Activated B cell treated with CpG ODN at 0.5 μM for 24 hours (primary cell): ENCODE measurements at regions not wholly inside any gene's neighbourhood (a gene's known extent, or its start where the extent isn't known, plus 50 kb on each side); places are given as distances from the start of the nearest gene placed in this dataset.

Experiments
- ATAC-seq: fragments of 200-7000 bp; cut with Tn5 transposase; one replicate; pipeline ENCODE4 v1.10.0; 2021; ENCODE audit warnings: low read depth, mild to moderate bottlenecking, moderate library complexity
- CTCF ChIA-PET: fragments of 350-600 bp; sonication (Branson Sonifier 250); formaldehyde crosslinking; loops from one replicate; lab custom pipeline; 2021; ENCODE audit warnings: antibody characterized with exemption; lab: Charles Lee
- POLR2A ChIA-PET: fragments of 350-600 bp; sonication (Branson Sonifier 250); formaldehyde crosslinking; loops from one replicate; lab custom pipeline; 2021; ENCODE audit warnings: antibody characterized with exemption; lab: Charles Lee
- DNase-seq: peaks from one replicate; pipeline ENCODE4 v3.0.0; 2022
- H3K27ac Mint-ChIP-seq: one replicate; pipeline ENCODE4 v1.8.0; 2020; ENCODE audit warnings: mixed read lengths
- H3K27me3 Mint-ChIP-seq: one replicate; pipeline ENCODE4 v1.8.0; 2021; ENCODE audit warnings: mixed read lengths
- H3K36me3 Mint-ChIP-seq: one replicate; pipeline ENCODE4 v1.8.0; 2021; ENCODE audit warnings: low read depth, mixed read lengths
- H3K4me1 Mint-ChIP-seq: one replicate; pipeline ENCODE4 v1.8.0; 2021; ENCODE audit warnings: mixed read lengths
- H3K4me3 Mint-ChIP-seq: one replicate; pipeline ENCODE4 v1.8.0; 2020; ENCODE audit warnings: mild to moderate bottlenecking, mixed read lengths
- H3K9me3 Mint-ChIP-seq: one replicate; pipeline ENCODE4 v1.8.0; 2020; ENCODE audit warnings: mixed read lengths
- intact Hi-C: fragments of 100-400 bp; cut with micrococcal nuclease; formaldehyde crosslinking; loops from one replicate; pipeline ENCODE4 v1.15.1; 2024
- TF ChIP-seq, protein P1 (sequence below): fragments of 200-600 bp; IDR thresholded peaks from one replicate; pipeline ENCODE4 v1.8.0; 2022; ENCODE audit warnings: antibody characterized with exemption, mild to moderate bottlenecking

DNA sequence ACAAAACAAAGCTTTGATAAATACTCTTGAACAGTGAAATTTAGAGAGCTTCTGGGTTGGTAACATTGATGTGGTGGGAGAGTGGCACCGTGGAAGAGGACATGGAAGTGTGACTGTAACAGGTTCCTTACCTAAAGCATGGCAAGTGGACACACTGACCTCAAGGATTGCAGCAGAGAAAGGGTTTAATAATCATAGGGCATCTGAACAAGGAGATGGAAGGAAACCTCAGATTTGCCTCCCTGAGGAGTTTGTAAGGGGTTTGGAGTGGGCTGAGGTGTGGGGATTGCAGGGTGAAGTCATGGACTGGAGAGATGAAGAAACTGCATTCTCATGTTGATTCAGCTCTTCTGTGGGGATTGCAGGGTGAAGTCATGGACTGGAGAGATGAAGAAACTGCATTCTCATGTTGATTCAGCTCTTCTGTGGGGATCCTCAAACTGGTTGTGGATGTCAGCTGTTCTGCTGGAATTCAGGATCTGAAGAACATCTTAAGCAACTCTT lies 83.8 kb upstream of the TLK1 start:
- Mint-ChIP-seq H3K4me3 (no peak overlapping the region), H3K9me3 (peaks cover 12% of the 10 kb centered on the region), H3K36me3 (peaks cover 1% of the 10 kb centered on the region), H3K27me3 (no peaks in the 10 kb centered on the region), H3K27ac (no peak overlapping the region), H3K4me1 (peaks cover 14% of the 10 kb centered on the region)
- ChIA-PET POLR2A (no interaction called here), CTCF (interaction anchor here (1.4 kb wide), 1 partner anchor 153 kb away, joined by 3 read pairs; no protein-coding TSS in a partner anchor)
- ATAC-seq (no peak), DNase-seq (no peak)
- intact Hi-C loops = no loop called here
- TF ChIP-seq, protein P1, sequence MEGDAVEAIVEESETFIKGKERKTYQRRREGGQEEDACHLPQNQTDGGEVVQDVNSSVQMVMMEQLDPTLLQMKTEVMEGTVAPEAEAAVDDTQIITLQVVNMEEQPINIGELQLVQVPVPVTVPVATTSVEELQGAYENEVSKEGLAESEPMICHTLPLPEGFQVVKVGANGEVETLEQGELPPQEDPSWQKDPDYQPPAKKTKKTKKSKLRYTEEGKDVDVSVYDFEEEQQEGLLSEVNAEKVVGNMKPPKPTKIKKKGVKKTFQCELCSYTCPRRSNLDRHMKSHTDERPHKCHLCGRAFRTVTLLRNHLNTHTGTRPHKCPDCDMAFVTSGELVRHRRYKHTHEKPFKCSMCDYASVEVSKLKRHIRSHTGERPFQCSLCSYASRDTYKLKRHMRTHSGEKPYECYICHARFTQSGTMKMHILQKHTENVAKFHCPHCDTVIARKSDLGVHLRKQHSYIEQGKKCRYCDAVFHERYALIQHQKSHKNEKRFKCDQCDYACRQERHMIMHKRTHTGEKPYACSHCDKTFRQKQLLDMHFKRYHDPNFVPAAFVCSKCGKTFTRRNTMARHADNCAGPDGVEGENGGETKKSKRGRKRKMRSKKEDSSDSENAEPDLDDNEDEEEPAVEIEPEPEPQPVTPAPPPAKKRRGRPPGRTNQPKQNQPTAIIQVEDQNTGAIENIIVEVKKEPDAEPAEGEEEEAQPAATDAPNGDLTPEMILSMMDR = no peak

DNA sequence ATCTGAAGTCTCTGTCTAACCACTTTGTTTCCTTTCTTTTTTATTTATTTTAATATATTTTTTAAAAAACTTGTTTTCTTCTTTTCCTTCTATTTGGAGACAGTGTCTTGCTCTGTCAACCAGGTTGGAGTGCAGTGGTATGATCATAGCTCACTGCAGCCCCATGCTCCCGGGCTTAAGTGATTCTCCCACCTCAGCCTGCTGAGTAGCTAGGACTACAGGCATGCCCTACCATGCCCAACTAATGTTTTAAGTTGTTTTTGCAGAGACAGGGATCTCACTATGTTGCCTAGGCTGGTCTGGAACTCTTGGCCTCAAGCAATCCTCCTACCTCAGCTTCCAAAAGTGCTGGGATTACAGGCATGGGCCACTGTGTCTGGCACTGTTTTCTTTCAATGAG lies 81.1 kb upstream of the TLK1 start:
- no peak overlapping the region for H3K27ac Mint-ChIP-seq
- ChIA-PET CTCF (no interaction called here), POLR2A (no interaction called here)
- peaks cover 17% of the 10 kb centered on the region for H3K4me1 Mint-ChIP-seq
- H3K27me3 Mint-ChIP-seq = no peaks in the 10 kb centered on the region
- H3K36me3 Mint-ChIP-seq = peaks cover 1% of the 10 kb centered on the region
- no peak overlapping the region for H3K4me3 Mint-ChIP-seq
- TF ChIP-seq, protein P1 = no peak
- ATAC-seq (no peak), DNase-seq (no peak)
- H3K9me3 Mint-ChIP-seq = peaks cover 12% of the 10 kb centered on the region
- intact Hi-C loops = no loop called here

DNA sequence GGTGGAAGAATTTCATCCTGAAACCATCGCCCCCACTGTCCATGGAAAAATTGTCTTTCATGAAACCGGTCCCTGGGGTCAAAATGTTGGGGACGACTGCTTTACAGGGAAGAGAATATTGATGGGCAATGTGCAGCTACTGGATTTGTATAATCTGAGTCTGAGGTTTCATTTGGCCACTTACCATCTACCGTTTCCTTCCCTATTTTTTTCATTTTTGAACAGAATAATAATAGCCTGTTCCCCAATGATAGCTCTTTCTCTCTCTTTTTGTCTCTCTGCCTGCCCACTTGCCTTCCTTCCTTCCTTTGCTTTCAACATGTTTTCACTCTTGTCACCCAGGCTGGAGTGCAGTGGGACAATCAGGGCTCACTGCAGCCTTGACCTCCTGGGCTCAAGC lies 78.3 kb upstream of the TLK1 start:
- DNase-seq = no peak
- ChIA-PET POLR2A (no interaction called here), CTCF (no interaction called here)
- Mint-ChIP-seq H3K27ac (no peak overlapping the region), H3K9me3 (no peaks in the 10 kb centered on the region), H3K4me1 (peaks cover 17% of the 10 kb centered on the region), H3K36me3 (no peaks in the 10 kb centered on the region), H3K4me3 (no peak overlapping the region), H3K27me3 (no peaks in the 10 kb centered on the region)
- intact Hi-C loops = no loop called here
- TF ChIP-seq, protein P1 = no peak
- no peak for ATAC-seq

DNA sequence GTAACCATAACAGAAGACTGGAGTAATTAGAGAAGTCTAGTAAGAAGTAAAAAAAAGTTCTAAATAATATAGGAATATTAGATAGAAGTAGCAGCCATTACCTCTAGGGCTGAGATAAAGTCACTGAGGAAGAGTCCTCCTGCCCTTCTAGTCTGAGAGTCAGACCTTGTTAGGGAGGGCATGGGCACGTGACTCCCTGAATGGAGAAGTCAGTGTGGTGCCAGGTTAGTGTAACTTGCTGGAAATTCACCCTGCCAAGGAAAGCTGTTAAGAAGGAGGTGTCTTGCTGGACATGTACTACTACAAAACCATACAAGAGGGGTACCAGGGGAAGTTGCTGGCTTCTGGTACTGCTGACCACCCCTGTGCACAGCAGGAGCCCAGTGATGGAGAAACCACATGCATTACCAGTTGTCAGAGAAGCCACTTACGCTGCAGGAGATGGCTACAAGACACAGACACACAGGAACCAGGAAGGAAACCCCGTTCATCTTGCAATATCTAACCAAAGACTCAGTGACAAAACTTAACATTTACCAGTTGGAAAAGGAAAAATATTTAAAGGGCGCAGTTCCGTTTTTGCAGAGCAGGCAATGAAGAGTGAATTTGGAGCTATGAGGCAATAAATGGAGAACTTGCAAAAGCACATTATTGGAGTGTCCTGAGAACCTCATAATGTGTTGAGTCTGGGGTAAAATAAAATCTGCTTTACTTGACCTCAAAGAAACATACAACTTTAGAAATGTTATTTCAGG lies 77.2 kb upstream of the TLK1 start:
- POLR2A ChIA-PET = no interaction called here

DNA sequence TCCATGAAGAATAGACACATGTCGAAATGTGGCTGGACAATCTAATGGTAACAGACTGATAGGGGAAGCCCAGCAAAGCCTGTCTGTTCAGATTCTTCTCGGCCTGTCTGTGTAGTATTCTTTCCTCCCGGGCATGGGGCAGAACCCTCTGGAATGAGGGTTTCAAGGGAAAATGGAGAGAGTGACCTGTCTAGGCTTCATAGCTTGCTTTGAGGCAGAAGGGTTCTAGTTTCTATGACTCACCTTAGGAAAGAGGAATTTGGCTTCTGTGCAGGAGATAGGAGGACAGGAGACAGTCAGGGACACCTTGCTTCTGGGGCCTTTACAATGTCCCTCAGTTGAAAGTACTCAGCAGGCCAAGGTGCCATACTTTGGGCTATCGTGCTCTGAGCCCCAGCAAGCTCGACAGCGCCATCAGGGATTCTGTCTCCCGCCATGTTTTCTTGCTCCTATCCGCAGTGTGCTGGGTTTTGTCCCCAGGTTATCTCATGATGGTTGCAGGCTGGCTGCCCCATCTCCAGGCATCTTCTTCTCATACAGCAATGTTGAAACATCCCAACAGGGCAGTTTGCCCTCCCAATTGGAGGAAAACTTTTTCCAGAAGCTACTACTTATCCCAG lies 74.7 kb upstream of the TLK1 start:
- H3K27ac Mint-ChIP-seq = no peak overlapping the region
- POLR2A ChIA-PET = no interaction called here
- CTCF ChIA-PET = no interaction called here

More for the DNA sequence above, 77.2 kb upstream of the TLK1 start:
- intact Hi-C loops = no loop called here
- no peak for DNase-seq
- CTCF ChIA-PET = no interaction called here
- TF ChIP-seq, protein P1 = no peak
- Mint-ChIP-seq H3K9me3 (no peaks in the 10 kb centered on the region), H3K36me3 (no peaks in the 10 kb centered on the region), H3K4me1 (peaks cover 17% of the 10 kb centered on the region), H3K4me3 (no peak overlapping the region), H3K27ac (no peak overlapping the region), H3K27me3 (no peaks in the 10 kb centered on the region)
- ATAC-seq = no peak

More for the DNA sequence above, 74.7 kb upstream of the TLK1 start:
- intact Hi-C loops = no loop called here
- no peak for ATAC-seq
- H3K4me3 Mint-ChIP-seq = no peak overlapping the region
- H3K9me3 Mint-ChIP-seq = no peaks in the 10 kb centered on the region
- no peak for DNase-seq
- no peaks in the 10 kb centered on the region for H3K27me3 Mint-ChIP-seq
- no peaks in the 10 kb centered on the region for H3K36me3 Mint-ChIP-seq
- H3K4me1 Mint-ChIP-seq = peaks cover 17% of the 10 kb centered on the region
- TF ChIP-seq, protein P1 = no peak
